Neural progenitor cell (in vitro differentiated cells): ENCODE measurements at regions not wholly inside any gene's neighbourhood (a gene's known extent, or its start where the extent isn't known, plus 50 kb on each side); places are given as distances from the start of the nearest gene placed in this dataset.
"Not testable (repeated sequence)": the region's sequence is repeated elsewhere in the genome, so short reads cannot be mapped to it uniquely, and the experiment has no call there.

ENCODE experiments used
- DNase-seq: peaks from one replicate; pipeline ENCODE4 v3.0.0-alpha.2; 2016; ENCODE audit warnings: low spot score
- H2AFZ ChIP-seq: fragments of 200-600 bp; sonication (generic); replicated peaks from 2 replicates; pipeline ENCODE4 v1.6.1; 2016; ENCODE audit warnings: antibody characterized with exemption
- H3F3A ChIP-seq: fragments of 200-600 bp; sonication (generic); 2 replicates; pipeline ENCODE4 v1.6.1; 2016; ENCODE audit warnings: antibody characterized with exemption, low read depth
- H3K27ac ChIP-seq: fragments of 200-600 bp; sonication (generic); 2 replicates; pipeline ENCODE4 v1.5.1; 2016; ENCODE audit warnings: mild to moderate bottlenecking
- H3K27me3 ChIP-seq: fragments of 200-600 bp; sonication (generic); 2 replicates; pipeline ENCODE4 v1.6.1; 2016; ENCODE audit warnings: mild to moderate bottlenecking, moderate library complexity
- H3K36me3 ChIP-seq: fragments of 200-600 bp; sonication (generic); 2 replicates; pipeline ENCODE4 v1.5.1; 2016
- H3K4me1 ChIP-seq: fragments of 200-600 bp; sonication (generic); 2 replicates; pipeline ENCODE4 v1.6.1; 2016; ENCODE audit warnings: mixed run types
- H3K4me2 ChIP-seq: fragments of 200-600 bp; sonication (generic); 2 replicates; pipeline ENCODE4 v1.6.1; 2016
- H3K4me3 ChIP-seq: fragments of 200-600 bp; sonication (generic); 2 replicates; pipeline ENCODE4 v1.5.1; 2016
- H3K79me2 ChIP-seq: fragments of 200-600 bp; sonication (generic); 2 replicates; pipeline ENCODE4 v1.6.1; 2016; ENCODE audit warnings: low read depth
- H3K9ac ChIP-seq: fragments of 200-600 bp; sonication (generic); 2 replicates; pipeline ENCODE4 v1.6.1; 2016
- H3K9me3 ChIP-seq: fragments of 200-600 bp; sonication (generic); 2 replicates; pipeline ENCODE4 v1.5.1; 2016; ENCODE audit warnings: low read depth
- H4K20me1 ChIP-seq: fragments of 200-600 bp; sonication (generic); 2 replicates; pipeline ENCODE4 v1.6.1; 2016; ENCODE audit warnings: low read depth
- H3K27ac Mint-ChIP-seq: 3 replicates; pipeline ENCODE4 v1.8.0; 2021; ENCODE audit warnings: mixed read lengths
- H3K27me3 Mint-ChIP-seq: 2 replicates; pipeline ENCODE4 v1.8.0; 2022; ENCODE audit warnings: low read depth, mild to moderate bottlenecking, inconsistent platforms, moderate library complexity, mixed read lengths; ENCODE audit not compliant: insufficient read depth
- H3K36me3 Mint-ChIP-seq: 3 replicates; pipeline ENCODE4 v1.8.0; 2021; ENCODE audit warnings: mixed read lengths
- H3K4me1 Mint-ChIP-seq: 3 replicates; pipeline ENCODE4 v1.8.0; 2021; ENCODE audit warnings: mixed read lengths
- H3K4me3 Mint-ChIP-seq: 3 replicates; pipeline ENCODE4 v1.8.0; 2021; ENCODE audit warnings: mild to moderate bottlenecking, moderate library complexity, mixed read lengths
- H3K9me3 Mint-ChIP-seq: 3 replicates; pipeline ENCODE4 v1.8.0; 2020; ENCODE audit warnings: mixed read lengths
- EZH2 ChIP-seq: fragments of 200-600 bp; sonication (generic); IDR thresholded peaks from 2 replicates; pipeline ENCODE4 v1.6.1; 2017; ENCODE audit warnings: antibody characterized with exemption, mild to moderate bottlenecking, moderate library complexity
- EZH2phosphoT487 ChIP-seq: fragments of 200-600 bp; sonication (generic); IDR thresholded peaks from 2 replicates; pipeline ENCODE4 v1.6.1; 2017; ENCODE audit warnings: antibody characterized with exemption
- TF ChIP-seq, protein P1 (sequence below): fragments of 200-600 bp; sonication (generic); IDR thresholded peaks from 2 replicates; pipeline ENCODE4 v1.5.1; 2017; ENCODE audit warnings: antibody characterized with exemption, mild to moderate bottlenecking

GRCh38 chr9:65409471-65409980 lies 124.5 kb upstream of the FOXD4L5 start:
- H3K27me3 Mint-ChIP-seq = peaks cover 5% of the 10 kb centered on the region
- H3K9me3 Mint-ChIP-seq = peaks cover 61% of the 10 kb centered on the region
- no peak for TF ChIP-seq EZH2phosphoT487
- Histone ChIP-seq H3K36me3 (no peaks in the 10 kb centered on the region), H3K27ac (no peak overlapping the region), H3F3A (no peaks in the 10 kb centered on the region), H3K9ac (no peak overlapping the region), H3K79me2 (no peaks in the 10 kb centered on the region), H3K4me2 (no peak overlapping the region), H3K27me3 (no peaks in the 10 kb centered on the region), H2AFZ (no peak overlapping the region), H3K4me1 (no peaks in the 10 kb centered on the region), H3K4me3 (no peak overlapping the region), H3K9me3 (peaks cover 10% of the 10 kb centered on the region), H4K20me1 (no peaks in the 10 kb centered on the region)
- peaks cover 4% of the 10 kb centered on the region for H3K36me3 Mint-ChIP-seq
- no peak overlapping the region for H3K4me3 Mint-ChIP-seq
- no peaks in the 10 kb centered on the region for H3K4me1 Mint-ChIP-seq
- no peak overlapping the region for H3K27ac Mint-ChIP-seq
- no peak for DNase-seq

DNA sequence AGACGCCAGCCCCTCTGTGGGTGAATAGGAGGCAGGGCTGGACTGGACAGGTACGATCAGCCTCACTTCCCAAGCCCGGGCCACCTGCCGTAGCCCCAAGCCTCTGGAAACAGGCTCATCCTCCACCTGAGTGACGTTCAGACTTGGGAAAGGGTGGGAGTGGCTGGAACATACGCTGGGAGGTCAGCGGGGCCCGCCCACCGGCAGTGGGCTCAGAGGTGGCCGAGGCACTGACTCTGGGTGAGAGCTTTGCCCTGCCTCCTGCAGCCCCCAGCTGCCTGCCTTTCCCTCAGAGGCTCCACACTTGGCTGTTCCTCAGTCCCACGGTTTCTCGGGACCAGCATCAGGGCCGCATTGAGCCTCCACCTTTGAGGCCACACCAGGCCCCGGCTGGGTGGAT lies 123.8 kb upstream of the FOXD4L5 start:
- not testable (repeated sequence) for H3K9ac ChIP-seq, H3K4me1 Mint-ChIP-seq, H3K27ac Mint-ChIP-seq, H3K36me3 ChIP-seq, H3K36me3 Mint-ChIP-seq, H3K4me1 ChIP-seq, H3K4me2 ChIP-seq, DNase-seq, H3K9me3 ChIP-seq, H3K79me2 ChIP-seq, H4K20me1 ChIP-seq, H2AFZ ChIP-seq, H3K4me3 ChIP-seq, H3F3A ChIP-seq, H3K27me3 Mint-ChIP-seq, H3K27me3 ChIP-seq, H3K4me3 Mint-ChIP-seq, H3K27ac ChIP-seq
- peaks cover 58% of the 10 kb centered on the region for H3K9me3 Mint-ChIP-seq

DNA sequence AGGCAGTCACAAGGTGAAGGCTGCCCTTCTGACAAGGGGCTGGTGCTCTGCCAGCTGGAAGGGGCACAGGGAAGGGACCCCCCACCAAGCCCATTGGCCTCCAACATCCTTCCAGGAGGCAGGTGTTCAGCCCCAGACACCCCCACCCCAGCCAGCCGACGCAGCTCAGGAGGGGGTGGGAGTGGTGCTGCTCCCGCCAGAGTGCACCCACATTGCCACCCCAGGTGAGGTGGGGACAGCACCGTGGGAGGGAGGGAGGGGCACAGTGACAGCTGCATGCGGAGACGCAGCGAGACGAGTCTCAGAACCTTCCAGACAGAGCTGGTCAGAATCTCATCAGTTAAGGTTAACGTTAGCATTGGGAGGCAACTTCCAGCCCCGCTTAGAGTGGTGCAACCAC lies 121.6 kb upstream of the FOXD4L5 start:
- H3K27me3 ChIP-seq, H3K4me1 Mint-ChIP-seq, H3K27me3 Mint-ChIP-seq, H3K36me3 ChIP-seq, H3K9ac ChIP-seq, H3K4me3 ChIP-seq, DNase-seq, H3K4me2 ChIP-seq, H3K4me1 ChIP-seq, H4K20me1 ChIP-seq, H3K27ac ChIP-seq, H3K27ac Mint-ChIP-seq, H3K9me3 ChIP-seq, H3K79me2 ChIP-seq, H3F3A ChIP-seq, H2AFZ ChIP-seq, H3K4me3 Mint-ChIP-seq, H3K36me3 Mint-ChIP-seq: not testable (repeated sequence)
- H3K9me3 Mint-ChIP-seq = peaks cover 51% of the 10 kb centered on the region

DNA sequence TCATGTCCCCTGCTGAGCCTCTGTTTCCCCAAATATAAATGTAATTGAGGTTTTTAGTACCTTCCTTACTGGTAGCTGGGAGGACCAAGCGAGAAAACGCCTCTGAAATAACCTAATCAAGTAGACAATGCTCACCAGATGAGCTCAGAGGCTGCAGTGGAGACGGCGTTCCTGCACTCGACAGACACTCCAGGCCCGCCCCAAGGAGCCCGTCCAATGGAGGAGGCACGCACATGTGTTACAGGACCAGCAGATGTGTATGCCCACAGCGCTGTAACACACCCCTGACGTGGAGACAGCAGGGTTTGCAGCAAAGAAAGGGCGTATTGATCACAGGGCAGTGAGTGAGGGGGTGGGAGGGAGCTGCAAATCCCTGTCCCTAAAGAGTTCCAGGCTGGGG lies 120.8 kb upstream of the FOXD4L5 start:
- H3K4me2 ChIP-seq, H2AFZ ChIP-seq, H3K27me3 ChIP-seq, H3K27me3 Mint-ChIP-seq, H3K4me1 ChIP-seq, H3K36me3 ChIP-seq, H3F3A ChIP-seq, H3K9ac ChIP-seq, H3K36me3 Mint-ChIP-seq, H3K79me2 ChIP-seq, H3K4me3 ChIP-seq, H3K4me1 Mint-ChIP-seq, H3K9me3 ChIP-seq, H3K27ac ChIP-seq, H3K4me3 Mint-ChIP-seq, H3K27ac Mint-ChIP-seq, DNase-seq, H4K20me1 ChIP-seq: not testable (repeated sequence)
- peaks cover 46% of the 10 kb centered on the region for H3K9me3 Mint-ChIP-seq

DNA sequence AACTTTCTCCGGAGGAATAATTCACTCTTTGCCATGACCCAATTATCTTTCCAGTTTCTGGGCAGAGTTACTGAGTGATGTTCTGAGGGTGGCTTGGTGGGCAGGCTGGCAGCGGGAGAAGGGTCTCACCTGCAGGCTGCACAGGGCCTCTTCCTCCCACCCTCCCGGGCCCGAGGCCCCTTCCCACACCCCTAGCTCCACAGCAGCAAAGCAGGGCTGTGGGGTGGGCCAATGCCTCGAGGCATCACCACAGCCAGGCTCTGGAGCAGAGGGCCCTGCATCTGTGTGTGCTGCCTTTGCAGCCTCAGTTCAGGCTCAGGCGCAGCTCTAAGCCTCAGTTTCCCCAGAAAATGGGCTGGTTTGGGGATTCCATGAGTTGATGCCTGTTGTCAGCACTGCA lies 120.2 kb upstream of the FOXD4L5 start:
- H3K4me1 ChIP-seq = no peaks in the 10 kb centered on the region
- H3K79me2 ChIP-seq = no peaks in the 10 kb centered on the region
- H3K27me3 ChIP-seq = no peaks in the 10 kb centered on the region
- no peak overlapping the region for H3K4me2 ChIP-seq
- Mint-ChIP-seq H3K4me1 (no peaks in the 10 kb centered on the region), H3K27ac (no peak overlapping the region), H3K9me3 (peaks cover 46% of the 10 kb centered on the region), H3K4me3 (no peak overlapping the region), H3K36me3 (peaks cover 4% of the 10 kb centered on the region), H3K27me3 (peaks cover 4% of the 10 kb centered on the region)
- H3K9me3 ChIP-seq = peaks cover 4% of the 10 kb centered on the region
- H3K27ac ChIP-seq = no peak overlapping the region
- no peak for DNase-seq
- no peaks in the 10 kb centered on the region for H4K20me1 ChIP-seq
- H3K36me3 ChIP-seq = no peaks in the 10 kb centered on the region
- H3K9ac ChIP-seq = no peak overlapping the region
- no peak for TF ChIP-seq EZH2
- TF ChIP-seq, protein P1, sequence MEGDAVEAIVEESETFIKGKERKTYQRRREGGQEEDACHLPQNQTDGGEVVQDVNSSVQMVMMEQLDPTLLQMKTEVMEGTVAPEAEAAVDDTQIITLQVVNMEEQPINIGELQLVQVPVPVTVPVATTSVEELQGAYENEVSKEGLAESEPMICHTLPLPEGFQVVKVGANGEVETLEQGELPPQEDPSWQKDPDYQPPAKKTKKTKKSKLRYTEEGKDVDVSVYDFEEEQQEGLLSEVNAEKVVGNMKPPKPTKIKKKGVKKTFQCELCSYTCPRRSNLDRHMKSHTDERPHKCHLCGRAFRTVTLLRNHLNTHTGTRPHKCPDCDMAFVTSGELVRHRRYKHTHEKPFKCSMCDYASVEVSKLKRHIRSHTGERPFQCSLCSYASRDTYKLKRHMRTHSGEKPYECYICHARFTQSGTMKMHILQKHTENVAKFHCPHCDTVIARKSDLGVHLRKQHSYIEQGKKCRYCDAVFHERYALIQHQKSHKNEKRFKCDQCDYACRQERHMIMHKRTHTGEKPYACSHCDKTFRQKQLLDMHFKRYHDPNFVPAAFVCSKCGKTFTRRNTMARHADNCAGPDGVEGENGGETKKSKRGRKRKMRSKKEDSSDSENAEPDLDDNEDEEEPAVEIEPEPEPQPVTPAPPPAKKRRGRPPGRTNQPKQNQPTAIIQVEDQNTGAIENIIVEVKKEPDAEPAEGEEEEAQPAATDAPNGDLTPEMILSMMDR = no peak
- TF ChIP-seq EZH2phosphoT487 = no peak
- H3K4me3 ChIP-seq = no peak overlapping the region
- no peaks in the 10 kb centered on the region for H3F3A ChIP-seq
- no peak overlapping the region for H2AFZ ChIP-seq
